Stimulated activated CD8-positive, alpha-beta memory T cell treated with anti-CD3 and anti-CD28 coated beads, Interleukin-4, amount 100 ng/mL, for 48 hours (primary cell): ENCODE measurements at regions not wholly inside any gene's neighbourhood (a gene's known extent, or its start where the extent isn't known, plus 50 kb on each side); places are given as distances from the start of the nearest gene placed in this dataset.
"Not testable (repeated sequence)": the region's sequence is repeated elsewhere in the genome, so short reads cannot be mapped to it uniquely, and the experiment has no call there.

ENCODE experiments used
- DNase-seq: peaks from one replicate; pipeline ENCODE4 v3.0.0-alpha.2; 2020

GRCh38 chr3:152200476-152201420 is 68.0 kb upstream of the MBNL1 start:
- no peak for DNase-seq

GRCh38 chr3:152202976-152203626 is 65.6 kb upstream of the MBNL1 start:
- no peak for DNase-seq

GRCh38 chr3:152203652-152204051 is 65.1 kb upstream of the MBNL1 start:
- DNase-seq = no peak

- no peak for DNase-seq
Measured at GRCh38 chr3:152204218-152204617, 64.5 kb upstream of the MBNL1 start.

- no peak for DNase-seq
Measured at GRCh38 chr3:152205097-152205593, 63.6 kb upstream of the MBNL1 start.

- DNase-seq = no peak
Measured at GRCh38 chr3:152206243-152206760, 62.4 kb upstream of the MBNL1 start.

GRCh38 chr3:152208439-152208838 is 60.3 kb upstream of the MBNL1 start:
- no peak for DNase-seq

- no peak for DNase-seq
Measured at GRCh38 chr3:152209060-152209459, 59.7 kb upstream of the MBNL1 start.

- no peak for DNase-seq
Measured at GRCh38 chr3:152209776-152210175, 59.0 kb upstream of the MBNL1 start.

GRCh38 chr3:152210697-152211096 is 58.0 kb upstream of the MBNL1 start:
- no peak for DNase-seq

GRCh38 chr3:152211655-152212054 is 57.1 kb upstream of the MBNL1 start:
- DNase-seq = no peak

GRCh38 chr3:152213203-152213602 is 55.5 kb upstream of the MBNL1 start:
- no peak for DNase-seq

GRCh38 chr3:152213938-152214337 is 54.8 kb upstream of the MBNL1 start:
- DNase-seq = no peak

- not testable (repeated sequence) for DNase-seq
Measured at GRCh38 chr3:152216960-152217865, 51.5 kb upstream of the MBNL1 start.

- no peak for DNase-seq
Measured at GRCh38 chr3:152218602-152219001, 50.1 kb upstream of the MBNL1 start.
